Posterior vena cava (tissue), 2 donors: ENCODE measurements at regions not wholly inside any gene's neighbourhood (a gene's known extent, or its start where the extent isn't known, plus 50 kb on each side); places are given as distances from the start of the nearest gene placed in this dataset.

ENCODE experiments used
- DNase-seq: peaks from one replicate; pipeline ENCODE4 v3.0.0-alpha.2; 2020; ENCODE audit warnings: low spot score
- intact Hi-C, 2 donors: fragments of 100-400 bp; cut with DNase I; formaldehyde crosslinking; loops; one replicate each; pipeline versions ENCODE4 v1.14.1 to v1.14.2; 2022 to 2023
- donor health status: DM: yes; HTN: yes; CAD: no.
- donor health status: DM: yes; HTN: yes; CAD: no.

DNA sequence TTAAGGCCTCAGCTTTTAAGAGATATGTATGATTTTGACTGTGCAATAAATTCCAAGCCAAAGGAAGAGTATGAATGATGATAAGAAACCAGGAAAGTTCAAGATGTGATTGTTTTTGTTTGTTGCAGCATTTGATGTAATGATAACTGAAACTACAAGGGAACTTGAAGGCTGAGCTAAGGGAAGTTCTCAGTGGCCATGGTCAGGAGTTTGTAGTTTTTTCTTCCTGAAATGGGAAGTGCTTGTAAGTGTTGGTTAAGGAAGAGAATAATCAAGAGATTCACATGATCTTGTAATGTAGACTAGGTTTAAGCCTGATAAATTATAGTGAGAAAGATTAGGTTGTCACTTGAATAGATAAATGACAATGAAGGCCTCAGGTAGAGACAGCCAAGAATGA lies 53.4 kb downstream of the PTCHD4 start:
- intact Hi-C loops: loop anchor here in 1 of 2 donors (10.0 kb wide), 1 partner anchor 1903 kb away; no protein-coding TSS in a partner anchor
- DNase-seq: no peak

DNA sequence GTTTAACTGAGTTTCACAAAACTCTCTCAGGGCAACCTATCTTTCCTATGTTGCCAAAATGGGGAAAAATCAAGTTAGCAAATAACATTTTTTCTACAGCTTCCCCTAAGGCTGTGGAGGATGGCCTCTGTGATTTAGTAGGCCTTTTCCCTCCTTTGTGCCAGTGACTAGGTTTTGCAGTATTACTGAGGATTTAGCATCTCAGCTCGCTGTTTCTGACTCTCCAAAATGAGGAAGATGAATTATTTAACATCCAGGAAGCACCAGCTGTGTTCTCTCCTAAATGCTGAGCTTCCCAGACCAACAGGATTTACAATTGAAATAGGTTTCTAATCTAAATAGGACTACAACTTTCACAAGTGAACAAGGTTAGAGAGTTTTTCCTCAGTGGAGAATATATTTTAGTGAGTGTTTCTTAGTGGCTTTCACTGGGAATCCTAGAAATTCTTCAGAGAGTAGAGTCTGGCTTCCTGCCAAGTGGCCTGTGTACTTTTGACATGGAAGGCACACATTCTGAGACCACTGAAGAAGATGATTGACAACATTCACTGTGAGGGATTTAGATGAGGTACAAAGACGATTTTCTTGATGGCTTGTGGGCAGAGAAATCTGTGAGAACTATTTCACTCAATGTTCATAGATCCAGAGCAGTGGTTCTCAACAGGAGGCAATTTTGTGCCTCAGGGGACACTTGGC lies 62.4 kb downstream of the PTCHD4 start:
- intact Hi-C loops: no loop called here
- DNase-seq: no peak

DNA sequence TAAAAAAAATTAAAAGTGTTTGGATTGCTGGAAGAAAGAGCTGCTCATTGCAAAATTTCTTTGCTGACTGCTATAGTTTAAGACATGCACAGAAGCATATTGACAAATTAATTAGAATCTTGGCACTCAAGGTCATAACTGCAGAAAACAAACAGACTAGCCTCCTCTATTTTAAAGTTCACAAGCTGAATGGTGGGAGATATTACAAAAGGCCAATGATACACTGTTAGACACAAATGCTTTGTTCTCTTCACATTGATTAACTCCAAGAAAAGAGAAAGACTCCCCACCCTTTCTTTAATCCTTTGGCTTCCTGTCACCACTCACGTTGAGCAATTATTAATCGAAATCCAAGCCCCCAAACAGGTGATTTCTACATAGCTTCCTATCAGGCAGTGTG lies 69.1 kb downstream of the PTCHD4 start:
- DNase-seq: no peak
- intact Hi-C loops: no loop called here

GRCh38 chr6:48037946-48038345 lies 73.1 kb downstream of the PTCHD4 start:
- no peak for DNase-seq
- intact Hi-C loops: no loop called here

- DNase-seq: no peak
- intact Hi-C loops: no loop called here
Measured at GRCh38 chr6:48036316-48036715, 74.7 kb downstream of the PTCHD4 start.

DNA sequence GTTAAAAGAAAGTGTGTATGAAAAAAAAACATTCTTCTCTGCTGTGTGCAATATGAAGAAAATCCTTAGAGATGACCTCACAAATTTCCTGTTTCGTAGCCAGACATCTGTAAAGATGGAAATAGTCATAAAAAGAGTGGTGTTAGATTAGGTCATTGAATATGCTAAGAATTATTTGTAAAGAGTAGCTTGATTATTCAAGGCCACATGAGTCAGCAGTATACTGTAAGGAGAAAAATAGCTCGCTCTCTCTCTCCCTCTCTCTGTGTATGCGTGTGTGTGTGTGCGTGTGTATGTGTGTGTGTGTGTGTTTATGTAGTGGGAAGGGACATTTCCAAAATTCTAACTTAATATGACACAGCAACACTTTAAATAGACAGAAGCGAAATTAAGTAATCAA lies 78.8 kb downstream of the PTCHD4 start:
- DNase-seq: no peak
- intact Hi-C loops: no loop called here

DNA sequence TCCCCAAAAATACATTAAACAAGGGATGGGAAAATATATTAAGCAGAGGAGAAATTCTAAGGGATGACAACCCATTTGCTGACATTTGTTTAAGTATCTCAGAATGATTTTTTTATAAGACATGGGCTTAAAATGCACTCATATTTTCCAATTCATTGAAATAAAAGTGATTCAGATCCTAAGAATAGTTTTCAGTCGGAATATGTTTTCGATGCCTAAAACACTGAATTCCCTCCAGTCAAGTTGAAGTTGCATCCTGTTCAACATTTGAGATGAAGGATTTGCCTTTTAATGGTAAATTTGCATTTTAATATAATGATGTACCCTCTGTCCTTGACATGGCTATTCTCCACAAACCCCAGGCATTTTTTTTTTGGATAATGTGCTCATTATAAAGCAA lies 79.3 kb downstream of the PTCHD4 start:
- intact Hi-C loops: no loop called here
- DNase-seq: no peak

DNA sequence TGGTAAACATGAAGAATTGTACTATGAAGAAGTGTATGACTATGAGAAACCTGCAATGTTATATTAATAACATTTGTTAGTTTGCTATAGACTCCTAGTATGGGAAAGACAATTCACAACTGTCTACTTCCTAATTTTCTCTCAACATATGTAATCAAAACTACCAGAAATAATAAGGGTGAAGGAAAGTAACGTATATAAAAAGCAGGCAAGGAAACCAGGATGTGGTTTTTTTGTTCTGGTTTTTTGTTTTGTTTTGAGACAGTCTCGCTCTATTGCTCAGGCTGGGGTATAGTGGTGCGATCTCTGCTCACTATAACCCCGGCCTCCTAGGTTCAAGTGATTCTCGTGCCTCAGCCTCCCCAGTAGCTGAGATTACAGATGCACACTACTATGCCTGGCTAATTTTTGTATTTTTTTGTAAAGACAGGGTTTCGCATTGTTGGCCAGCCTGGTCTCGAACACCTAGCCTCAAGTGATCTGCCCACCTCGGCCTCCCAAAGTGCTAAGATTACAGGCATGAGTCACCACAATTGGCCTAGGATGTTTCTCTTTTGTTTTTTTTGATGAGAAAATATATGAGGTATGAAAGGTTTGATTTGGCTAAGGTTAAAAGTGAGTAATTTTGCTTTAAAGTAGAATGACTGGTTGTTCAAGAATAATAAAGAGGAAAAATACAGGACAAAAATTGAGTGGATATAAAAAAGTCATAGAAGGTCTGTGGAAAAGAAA lies 83.1 kb downstream of the PTCHD4 start:
- DNase-seq: no peak
- intact Hi-C loops: no loop called here

DNA sequence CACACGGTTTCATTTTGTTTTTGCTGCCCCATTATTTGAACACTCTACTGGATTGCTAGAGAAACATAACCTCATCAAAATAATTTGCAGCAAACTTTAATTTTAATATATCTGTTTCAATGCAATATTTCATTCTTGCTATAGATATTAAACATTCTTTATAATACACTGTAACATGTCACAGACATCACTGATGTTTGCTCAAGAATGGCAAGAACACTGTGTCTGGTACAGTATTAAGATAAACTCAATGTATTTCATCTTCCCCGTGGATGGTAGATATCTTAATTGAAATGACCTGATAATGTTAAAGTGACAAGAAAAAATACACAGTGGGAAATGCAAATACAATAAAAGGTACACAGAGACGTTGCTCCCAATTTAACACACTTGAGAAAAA lies 86.0 kb downstream of the PTCHD4 start:
- no peak for DNase-seq
- intact Hi-C loops: no loop called here

GRCh38 chr6:48021904-48022303 lies 89.1 kb downstream of the PTCHD4 start:
- intact Hi-C loops: no loop called here
- DNase-seq: no peak

- no peak for DNase-seq
- intact Hi-C loops: no loop called here
Measured at GRCh38 chr6:48016020-48016755, 94.8 kb downstream of the PTCHD4 start.

DNA sequence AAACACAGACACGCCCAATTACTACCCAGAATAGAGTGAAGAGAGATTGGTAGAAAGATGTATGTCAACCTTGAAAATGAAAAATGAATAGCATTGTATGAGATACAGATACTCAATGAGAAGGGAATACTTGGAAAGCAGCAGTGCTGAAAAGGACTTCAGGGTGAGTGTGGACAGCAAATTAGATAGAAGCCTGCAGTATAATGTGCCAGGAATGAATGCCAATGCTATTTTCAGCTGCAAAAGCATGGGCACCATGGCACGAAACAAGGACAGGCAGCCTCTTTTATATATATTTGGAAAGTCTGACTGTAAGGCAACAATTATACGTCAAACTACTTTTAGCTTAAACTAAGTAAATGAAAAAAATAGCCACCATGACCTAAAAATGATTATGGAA lies 118.2 kb downstream of the PTCHD4 start:
- intact Hi-C loops: no loop called here

DNA sequence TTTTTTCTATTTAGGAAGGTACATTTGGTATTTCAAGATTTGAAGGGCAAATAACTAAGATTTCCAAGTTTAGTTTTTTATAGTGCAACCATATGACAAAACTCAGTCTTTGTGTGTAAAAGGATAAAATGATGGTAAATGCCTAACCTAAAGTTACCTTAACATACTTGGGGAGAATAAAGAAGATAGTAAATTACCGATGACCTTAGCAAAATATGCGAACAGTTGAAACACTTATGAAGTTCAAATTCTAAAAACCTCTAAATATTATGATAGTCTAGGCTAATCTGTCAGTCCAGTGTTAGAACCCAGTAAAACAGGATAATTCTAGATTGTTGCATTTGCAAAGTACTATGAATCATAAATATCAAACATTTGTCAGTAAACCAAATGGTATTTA lies 127.5 kb downstream of the PTCHD4 start:
- no peak for DNase-seq
- intact Hi-C loops: no loop called here

More for the DNA sequence above, 118.2 kb downstream of the PTCHD4 start:
- DNase-seq: no peak

DNA sequence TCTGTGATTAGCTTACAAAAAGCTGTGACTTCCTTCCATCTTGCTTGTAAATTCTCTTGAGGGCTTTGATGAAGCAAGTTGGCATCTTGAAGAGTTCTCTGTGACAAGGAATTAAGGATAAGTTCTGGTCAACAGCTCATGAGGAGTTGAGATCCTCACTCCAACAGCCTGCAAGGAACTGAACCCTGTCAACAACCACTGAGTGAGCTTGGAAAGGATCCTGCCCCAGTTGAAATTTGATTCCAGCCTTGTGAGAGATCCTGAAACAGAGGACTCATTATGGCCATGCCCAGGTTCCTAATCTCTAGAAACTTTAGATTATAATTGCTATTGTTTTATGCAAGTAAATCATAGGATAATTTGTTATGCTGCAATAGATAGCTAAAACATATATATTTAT lies 133.7 kb downstream of the PTCHD4 start:
- no peak for DNase-seq
- intact Hi-C loops: no loop called here

GRCh38 chr6:47974106-47974505 lies 136.9 kb downstream of the PTCHD4 start:
- intact Hi-C loops: no loop called here
- no peak for DNase-seq

DNA sequence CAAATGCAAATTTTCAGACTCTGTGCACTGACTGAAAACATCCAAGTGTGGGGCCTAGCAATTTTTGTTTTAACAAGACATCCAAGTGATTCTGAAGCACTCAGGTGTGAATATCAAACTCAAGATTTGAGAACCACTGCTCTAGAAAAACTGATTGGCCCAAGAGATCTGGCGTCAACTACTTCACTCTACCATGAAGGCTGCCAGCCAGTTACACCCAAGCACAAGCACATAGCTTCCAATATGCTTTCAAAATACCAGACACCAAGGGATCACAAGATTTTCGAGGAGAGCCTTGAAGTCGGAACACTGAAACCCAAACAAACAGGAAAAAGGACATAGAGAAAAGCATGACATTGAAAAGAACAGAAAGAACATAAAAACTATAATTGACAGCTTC lies 140.2 kb downstream of the PTCHD4 start:
- intact Hi-C loops: no loop called here

DNA sequence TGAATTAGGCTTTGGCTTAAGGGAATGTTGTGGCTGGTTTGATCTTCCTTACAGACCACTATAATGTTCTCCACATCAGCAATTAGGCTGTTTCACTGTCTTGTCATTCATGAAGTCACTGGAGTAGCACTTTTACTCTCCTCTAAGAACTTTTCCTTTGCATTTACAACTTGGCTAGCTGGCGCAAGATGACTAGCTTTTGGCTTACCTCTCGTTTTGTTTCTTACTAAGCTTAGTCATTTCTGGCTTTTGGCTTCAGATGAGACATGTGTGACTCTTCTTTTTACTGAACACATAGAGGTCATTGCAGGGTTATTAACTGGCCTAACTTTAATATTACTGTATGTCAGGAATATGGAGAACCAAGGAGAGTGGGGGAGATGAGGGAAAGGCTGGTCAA lies 143.2 kb downstream of the PTCHD4 start:
- no peak for DNase-seq
- intact Hi-C loops: no loop called here

More for the DNA sequence above, 140.2 kb downstream of the PTCHD4 start:
- DNase-seq: no peak

DNA sequence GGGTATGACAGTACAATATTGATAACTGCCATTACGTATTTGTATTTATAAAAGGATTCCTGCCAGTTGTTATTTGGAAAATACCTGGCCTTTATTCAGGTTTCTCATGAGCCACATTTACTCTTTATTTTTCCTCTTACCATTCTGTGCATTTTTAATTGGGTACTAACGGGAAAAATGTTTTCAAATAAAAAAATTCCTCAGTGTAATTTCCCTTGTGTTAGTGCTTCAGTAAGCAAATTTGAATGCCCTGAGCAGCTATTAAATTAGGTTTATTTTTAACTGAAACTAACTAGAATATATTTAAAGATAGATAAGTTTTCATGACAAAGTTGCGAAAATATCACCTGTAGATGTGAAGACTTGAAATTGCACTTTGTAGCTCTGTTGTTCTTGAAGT lies 146.0 kb downstream of the PTCHD4 start:
- no peak for DNase-seq
- intact Hi-C loops: no loop called here

DNA sequence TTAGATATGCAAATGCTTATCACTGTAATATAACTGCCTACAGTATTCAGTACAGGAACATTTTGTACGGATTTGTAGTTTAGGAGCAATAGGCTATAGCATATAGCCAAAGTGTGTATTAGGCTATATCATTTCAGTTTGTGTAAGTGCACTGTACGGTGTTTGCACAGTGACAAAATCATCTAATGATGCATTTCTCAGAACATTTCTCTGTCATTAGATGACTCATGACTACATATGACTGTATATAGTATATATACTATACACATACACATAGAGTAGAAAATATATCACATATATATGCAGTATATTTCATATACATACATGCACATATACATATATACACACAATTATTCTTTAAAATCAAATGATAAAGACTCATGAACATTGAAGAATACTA lies 158.4 kb downstream of the PTCHD4 start:
- intact Hi-C loops: no loop called here
- no peak for DNase-seq

- no peak for DNase-seq
- intact Hi-C loops: no loop called here
Measured at GRCh38 chr6:47944846-47945245, 163.0 kb downstream of the OPN5 start.

GRCh38 chr6:47938405-47938804 lies 156.6 kb downstream of the OPN5 start:
- no peak for DNase-seq
- intact Hi-C loops: no loop called here
